Fibroblast of lung (primary cell): ENCODE measurements at regions not wholly inside any gene's neighbourhood (a gene's known extent, or its start where the extent isn't known, plus 50 kb on each side); places are given as distances from the start of the nearest gene placed in this dataset.

Experiments
- DNase-seq, 2 donors: peaks; one replicate each; pipeline versions ENCODE4 v3.0.0 to v3.0.0-alpha.2; 2010; ENCODE audit warnings: low read depth in 2 of 2
- H2AFZ ChIP-seq: 2 replicates; pipeline ENCODE4 v1.5.1; 2012; ENCODE audit warnings: low read length, control low read depth, inconsistent platforms
- H3K27ac ChIP-seq: 2 replicates; pipeline ENCODE4 v1.5.1; 2011; ENCODE audit warnings: low read length, control low read depth; ENCODE audit not compliant: insufficient read depth
- H3K27me3 ChIP-seq: 2 replicates; pipeline ENCODE4 v1.5.1; 2011; ENCODE audit warnings: mild to moderate bottlenecking, low read length; ENCODE audit not compliant: control insufficient read depth, insufficient read depth
- H3K36me3 ChIP-seq: 2 replicates; pipeline ENCODE4 v1.5.1; 2011; ENCODE audit warnings: low read length; ENCODE audit not compliant: control insufficient read depth, insufficient read depth
- H3K4me1 ChIP-seq: 2 replicates; pipeline ENCODE4 v1.5.1; 2011; ENCODE audit warnings: low read length; ENCODE audit not compliant: control insufficient read depth, insufficient read depth; ENCODE audit errors: extremely low read depth
- H3K4me2 ChIP-seq: 2 replicates; pipeline ENCODE4 v1.5.1; 2011; ENCODE audit warnings: low read length, control low read depth; ENCODE audit not compliant: insufficient read depth; ENCODE audit errors: extremely low read depth
- H3K4me3 ChIP-seq, 4 experiments: fragments of 200-600 bp in 1 of 4; sonication (generic) in 1 of 4; replicated peaks in 1 of 4; 2 replicates each; pipeline ENCODE4 v1.5.1; 2011 to 2016; ENCODE audit warnings: low read length in 4 of 4, low read depth in 3 of 4, mild to moderate bottlenecking in 3 of 4, control low read depth in 2 of 4, inconsistent platforms in 1 of 4, mixed read lengths in 1 of 4; ENCODE audit not compliant: insufficient read depth in 1 of 4; ENCODE audit errors: control extremely low read depth in 1 of 4
- H3K79me2 ChIP-seq: 2 replicates; pipeline ENCODE4 v1.5.1; 2012; ENCODE audit warnings: mild to moderate bottlenecking, low read length, inconsistent platforms; ENCODE audit not compliant: control insufficient read depth, insufficient read depth
- H3K9ac ChIP-seq: 2 replicates; pipeline ENCODE4 v1.5.1; 2011; ENCODE audit warnings: mild to moderate bottlenecking, low read length, control low read depth; ENCODE audit not compliant: insufficient read depth
- H3K9me3 ChIP-seq: 2 replicates; pipeline ENCODE4 v1.5.1; 2012; ENCODE audit warnings: low read depth, low read length; ENCODE audit not compliant: control insufficient read depth, insufficient read depth
- H4K20me1 ChIP-seq: 2 replicates; pipeline ENCODE4 v1.5.1; 2011; ENCODE audit warnings: low read length; ENCODE audit not compliant: control insufficient read depth, insufficient read depth; ENCODE audit errors: extremely low read depth
- EZH2 ChIP-seq: IDR thresholded peaks from 2 replicates; pipeline ENCODE4 v1.5.1; 2012; ENCODE audit warnings: low read length, control low read depth, mild to moderate bottlenecking; ENCODE audit errors: missing control alignments
- TF ChIP-seq, protein P1 (sequence below), 2 donors: IDR thresholded peaks in 1 of 2; conservative IDR thresholded peaks in 1 of 2; 1 replicate in 1 of 2; 2 replicates in 1 of 2; pipeline ENCODE4 v1.5.1; 2011 to 2012; ENCODE audit warnings: low read length in 2 of 2, control low read depth in 1 of 2, inconsistent platforms in 1 of 2, low read depth in 1 of 2, mild to moderate bottlenecking in 1 of 2

DNA sequence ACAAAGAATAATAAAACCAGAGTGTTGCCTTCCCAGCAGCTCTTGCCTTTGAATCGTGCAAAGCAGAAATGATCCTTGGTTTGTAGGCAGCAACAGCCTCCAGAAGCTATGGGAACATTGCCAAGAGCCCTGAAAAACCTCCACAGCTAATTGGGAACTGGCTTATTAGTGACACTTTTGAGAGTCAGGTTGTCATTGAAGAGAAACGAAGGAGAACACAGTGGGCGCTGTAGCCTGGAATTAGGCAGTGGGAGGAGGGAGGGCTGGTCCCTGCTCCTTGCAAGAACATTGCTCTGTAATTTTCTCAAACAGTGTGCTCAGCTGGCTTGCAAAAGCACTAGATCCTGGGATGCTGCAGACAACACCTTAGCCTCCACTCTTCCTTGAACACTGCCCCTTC is 331.5 kb upstream of the EMCN start:
- Histone ChIP-seq H3K9me3 (no peaks in the 10 kb centered on the region), H3K27ac (no peak overlapping the region), H3K79me2 (no peaks in the 10 kb centered on the region), H3K36me3 (no peaks in the 10 kb centered on the region), H2AFZ (no peak overlapping the region), H3K4me1 (no peaks in the 10 kb centered on the region), H3K4me3 (no peak overlapping the region), H4K20me1 (no peaks in the 10 kb centered on the region), H3K9ac (no peak overlapping the region), H3K4me2 (no peak overlapping the region), H3K27me3 (no peaks in the 10 kb centered on the region)
- TF ChIP-seq EZH2, result no peak
- TF ChIP-seq, protein P1, sequence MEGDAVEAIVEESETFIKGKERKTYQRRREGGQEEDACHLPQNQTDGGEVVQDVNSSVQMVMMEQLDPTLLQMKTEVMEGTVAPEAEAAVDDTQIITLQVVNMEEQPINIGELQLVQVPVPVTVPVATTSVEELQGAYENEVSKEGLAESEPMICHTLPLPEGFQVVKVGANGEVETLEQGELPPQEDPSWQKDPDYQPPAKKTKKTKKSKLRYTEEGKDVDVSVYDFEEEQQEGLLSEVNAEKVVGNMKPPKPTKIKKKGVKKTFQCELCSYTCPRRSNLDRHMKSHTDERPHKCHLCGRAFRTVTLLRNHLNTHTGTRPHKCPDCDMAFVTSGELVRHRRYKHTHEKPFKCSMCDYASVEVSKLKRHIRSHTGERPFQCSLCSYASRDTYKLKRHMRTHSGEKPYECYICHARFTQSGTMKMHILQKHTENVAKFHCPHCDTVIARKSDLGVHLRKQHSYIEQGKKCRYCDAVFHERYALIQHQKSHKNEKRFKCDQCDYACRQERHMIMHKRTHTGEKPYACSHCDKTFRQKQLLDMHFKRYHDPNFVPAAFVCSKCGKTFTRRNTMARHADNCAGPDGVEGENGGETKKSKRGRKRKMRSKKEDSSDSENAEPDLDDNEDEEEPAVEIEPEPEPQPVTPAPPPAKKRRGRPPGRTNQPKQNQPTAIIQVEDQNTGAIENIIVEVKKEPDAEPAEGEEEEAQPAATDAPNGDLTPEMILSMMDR (conservative IDR thresholded peaks at IDR 0.05 in 1 of 2, IDR thresholded peaks at IDR 0.05 in 1 of 2; ENCODE audit: low read depth in 1 of 2, low read length in 2 of 2), result no peak
- no peak for DNase-seq

DNA sequence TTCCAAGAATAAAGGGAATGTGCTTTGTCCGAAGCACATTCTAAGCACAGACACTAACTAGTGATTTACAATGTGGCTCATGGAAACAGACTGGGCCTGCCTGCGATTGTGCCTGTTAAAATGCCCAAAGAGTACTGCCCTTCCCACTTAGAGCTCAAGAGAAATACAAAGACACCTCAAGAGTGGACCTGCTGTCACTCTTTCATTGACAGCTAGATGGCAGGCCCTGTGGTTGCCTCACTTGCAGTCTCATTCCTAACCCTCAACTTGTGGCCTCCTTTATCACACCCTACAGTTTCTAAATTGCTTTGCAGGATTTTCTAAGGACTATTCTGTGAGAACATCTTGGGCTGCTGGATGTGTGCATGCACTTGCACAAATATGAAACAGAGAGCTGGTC is 331.0 kb upstream of the EMCN start:
- Histone ChIP-seq H3K36me3 (no peaks in the 10 kb centered on the region), H3K9me3 (no peaks in the 10 kb centered on the region), H2AFZ (no peak overlapping the region), H3K9ac (no peak overlapping the region), H3K4me1 (no peaks in the 10 kb centered on the region), H3K79me2 (no peaks in the 10 kb centered on the region), H4K20me1 (no peaks in the 10 kb centered on the region), H3K4me2 (no peak overlapping the region), H3K27ac (no peak overlapping the region), H3K27me3 (no peaks in the 10 kb centered on the region), H3K4me3 (no peak overlapping the region)
- DNase-seq, result no peak
- no peak for TF ChIP-seq EZH2
- TF ChIP-seq, protein P1 (conservative IDR thresholded peaks at IDR 0.05 in 1 of 2, IDR thresholded peaks at IDR 0.05 in 1 of 2; ENCODE audit: low read depth in 1 of 2, low read length in 2 of 2), result no peak

DNA sequence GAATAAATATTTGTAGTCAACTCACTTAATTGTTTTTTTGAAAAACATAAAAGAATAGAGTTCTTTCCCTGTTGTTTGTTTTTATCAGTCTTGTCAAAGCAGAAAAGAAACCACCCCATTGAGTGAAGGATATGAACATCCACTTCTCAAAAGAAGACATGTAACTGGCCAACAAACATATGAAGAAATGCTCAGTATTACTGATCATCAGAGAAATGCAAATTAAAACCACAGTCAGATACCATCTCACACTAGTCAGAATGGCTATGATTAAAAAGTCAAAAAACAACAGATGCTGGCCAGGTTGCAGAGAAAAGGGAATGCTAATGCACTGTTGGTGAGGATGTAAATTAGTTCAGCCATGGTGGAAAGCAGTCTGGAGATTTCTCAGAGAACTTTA is 326.1 kb upstream of the EMCN start:
- Histone ChIP-seq H3K36me3 (no peaks in the 10 kb centered on the region), H3K27me3 (no peaks in the 10 kb centered on the region), H3K27ac (no peak overlapping the region), H3K4me2 (no peak overlapping the region), H3K79me2 (no peaks in the 10 kb centered on the region), H3K4me1 (no peaks in the 10 kb centered on the region), H3K4me3 (no peak overlapping the region), H2AFZ (no peak overlapping the region), H3K9me3 (no peaks in the 10 kb centered on the region), H4K20me1 (no peaks in the 10 kb centered on the region), H3K9ac (no peak overlapping the region)
- peak in 1 of 2 donors; percentile 45 for DNase-seq
- no peak for TF ChIP-seq EZH2
- TF ChIP-seq, protein P1 (conservative IDR thresholded peaks at IDR 0.05 in 1 of 2, IDR thresholded peaks at IDR 0.05 in 1 of 2; ENCODE audit: low read depth in 1 of 2, low read length in 2 of 2), result no peak
